ENCODE measurements at regions not wholly inside any gene's neighbourhood (a gene's known extent, or its start where the extent isn't known, plus 50 kb on each side); places are given as distances from the start of the nearest gene placed in this dataset.

DNA sequence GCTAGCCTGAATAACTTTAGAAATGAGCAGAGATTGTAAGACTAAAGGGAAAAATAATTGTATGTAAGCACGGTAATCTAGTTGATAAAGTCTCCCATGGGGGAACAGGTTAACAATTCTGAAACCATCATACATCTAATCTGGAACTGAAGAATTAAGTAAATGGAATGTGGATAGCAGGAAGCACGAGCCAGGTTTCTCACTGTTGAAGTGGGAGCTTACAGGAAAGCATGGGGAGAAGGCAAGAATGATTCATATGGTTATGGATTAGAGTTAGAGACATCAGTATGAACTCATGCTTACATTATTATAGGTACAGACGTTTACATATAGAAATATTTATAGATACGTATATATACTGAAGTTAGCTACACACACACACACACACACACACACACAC, 83.0 kb downstream of the LEPR start:
- Histone ChIP-seq H3K27me3 (ENCODE audit: low read length) (no peaks in the 10 kb centered on the region), H3K4me2 (ENCODE audit: low read depth, low read length, poor library complexity, severe bottlenecking) (no peak overlapping the region)

DNA sequence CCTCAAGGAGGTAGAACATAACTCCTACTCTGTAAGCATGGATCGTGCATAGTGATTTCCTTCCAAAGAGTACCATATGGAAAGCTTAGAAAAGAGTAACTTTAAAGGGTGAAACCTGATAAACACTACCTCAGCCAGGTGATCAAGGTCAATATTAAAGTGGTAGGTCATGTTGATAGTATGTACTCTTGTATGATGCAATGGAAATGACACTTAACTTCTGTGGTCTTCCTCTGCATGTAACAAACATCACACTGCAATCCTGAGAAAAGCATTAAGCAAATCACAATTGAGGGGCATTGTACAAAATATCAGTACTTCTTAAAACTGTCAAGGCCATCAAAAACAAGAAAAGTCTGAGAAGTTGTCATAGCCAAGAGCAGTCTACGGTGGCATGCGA, 83.8 kb downstream of the LEPR start:
- Histone ChIP-seq H3K4me2 (ENCODE audit: low read depth, low read length, poor library complexity, severe bottlenecking) (no peak overlapping the region), H4K20me1 (ENCODE audit: insufficient read depth, low read depth, low read length) (no peaks in the 10 kb centered on the region), H3K4me3 (ENCODE audit: low read length) (no peak overlapping the region), H3K4me1 (ENCODE audit: low read length) (no peaks in the 10 kb centered on the region), H3K36me3 (ENCODE audit: insufficient read depth, low read length) (no peaks in the 10 kb centered on the region), H3K27me3 (ENCODE audit: low read length) (no peaks in the 10 kb centered on the region), H3K9me2 (replicated peaks; ENCODE audit: insufficient read depth, low read length) (no peaks in the 10 kb centered on the region), H3K79me2 (ENCODE audit: low read length) (no peaks in the 10 kb centered on the region), H3K9me3 (ENCODE audit: low read length) (no peaks in the 10 kb centered on the region), H2AFZ (ENCODE audit: low read length) (no peak overlapping the region), H3K27ac (ENCODE audit: low read length) (no peak overlapping the region), H3K9ac (ENCODE audit: low read length) (no peak overlapping the region)
- no peak for DNase-seq

More for the DNA sequence above, 83.0 kb downstream of the LEPR start:
- H2AFZ ChIP-seq (ENCODE audit: low read length): no peak overlapping the region
- H3K9me2 ChIP-seq (replicated peaks; ENCODE audit: insufficient read depth, low read length): no peaks in the 10 kb centered on the region
- H3K4me1 ChIP-seq (ENCODE audit: low read length): no peaks in the 10 kb centered on the region
- DNase-seq: no peak
- no peak overlapping the region for H3K27ac ChIP-seq (ENCODE audit: low read length)
- no peaks in the 10 kb centered on the region for H3K36me3 ChIP-seq (ENCODE audit: insufficient read depth, low read length)
- no peaks in the 10 kb centered on the region for H3K79me2 ChIP-seq (ENCODE audit: low read length)
- H4K20me1 ChIP-seq (ENCODE audit: insufficient read depth, low read depth, low read length): no peaks in the 10 kb centered on the region
- H3K9me3 ChIP-seq (ENCODE audit: low read length): no peaks in the 10 kb centered on the region
- no peak overlapping the region for H3K9ac ChIP-seq (ENCODE audit: low read length)
- H3K4me3 ChIP-seq (ENCODE audit: low read length): no peak overlapping the region

DNA sequence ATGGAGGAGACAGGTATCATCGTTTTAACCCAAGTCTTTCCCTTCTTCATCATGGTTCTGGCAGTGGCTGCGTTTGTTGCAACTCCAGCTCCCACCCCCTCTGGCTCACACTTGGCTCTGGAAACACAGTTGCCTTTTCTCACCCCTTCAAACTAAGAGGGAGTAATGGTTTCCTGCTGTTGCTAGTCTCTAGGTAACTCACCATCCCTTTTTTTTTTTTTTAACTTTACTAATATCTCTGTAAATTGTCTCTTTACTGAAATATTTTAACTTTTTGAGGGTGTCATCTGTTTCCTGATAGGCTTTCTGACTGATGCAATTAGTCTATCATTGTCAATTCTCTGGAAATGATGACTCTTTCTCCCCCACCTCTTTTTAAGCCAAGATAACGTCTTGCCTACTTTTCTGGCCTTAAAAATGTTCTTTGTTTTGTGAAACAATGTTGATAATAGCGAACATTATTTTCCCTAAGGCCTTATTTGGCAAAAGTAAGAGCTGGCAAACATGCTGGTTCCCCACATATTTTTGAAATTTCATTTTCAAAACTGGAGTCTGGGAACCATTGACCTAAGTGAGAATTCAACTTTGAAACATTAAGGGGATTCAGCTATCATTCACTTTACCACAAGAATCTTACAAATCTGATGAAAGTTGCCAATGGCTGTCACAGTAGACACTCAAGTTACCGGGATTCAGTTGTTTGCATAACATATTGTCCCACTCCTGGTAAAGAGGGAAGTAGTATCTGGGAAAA, 85.3 kb downstream of the LEPR start:
- no peaks in the 10 kb centered on the region for H3K27me3 ChIP-seq (ENCODE audit: low read length)
- H3K9me2 ChIP-seq (replicated peaks; ENCODE audit: insufficient read depth, low read length): no peaks in the 10 kb centered on the region
- H3K9ac ChIP-seq (ENCODE audit: low read length): no peak overlapping the region
- H3K79me2 ChIP-seq (ENCODE audit: low read length): no peaks in the 10 kb centered on the region
- no peak overlapping the region for H3K4me2 ChIP-seq (ENCODE audit: low read depth, low read length, poor library complexity, severe bottlenecking)
- no peaks in the 10 kb centered on the region for H4K20me1 ChIP-seq (ENCODE audit: insufficient read depth, low read depth, low read length)
- H3K27ac ChIP-seq (ENCODE audit: low read length): no peak overlapping the region
- no peak for DNase-seq
- no peaks in the 10 kb centered on the region for H3K4me1 ChIP-seq (ENCODE audit: low read length)
- H2AFZ ChIP-seq (ENCODE audit: low read length): no peak overlapping the region
- H3K36me3 ChIP-seq (ENCODE audit: insufficient read depth, low read length): no peaks in the 10 kb centered on the region
- no peaks in the 10 kb centered on the region for H3K9me3 ChIP-seq (ENCODE audit: low read length)
- no peak overlapping the region for H3K4me3 ChIP-seq (ENCODE audit: low read length)

DNA sequence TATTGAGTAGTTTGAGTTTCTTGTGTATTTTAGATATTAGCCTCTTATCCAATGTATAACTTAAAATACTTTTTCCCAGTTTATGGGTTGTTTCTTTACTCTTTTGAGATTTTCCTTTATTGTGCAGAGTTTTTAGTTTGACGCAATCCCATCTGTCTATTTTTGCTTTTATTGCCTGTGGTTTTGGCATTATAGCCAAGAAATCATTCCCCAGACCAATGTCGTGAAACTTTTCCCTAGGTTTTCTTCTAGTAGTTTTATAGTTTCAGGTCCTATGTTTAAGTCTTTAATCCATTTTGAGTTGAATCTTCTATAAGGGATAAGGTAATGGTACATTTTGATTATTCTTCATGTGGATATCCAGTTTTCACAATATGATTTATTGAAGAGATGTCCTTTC, 87.6 kb downstream of the LEPR start:
- H3K27ac ChIP-seq (ENCODE audit: low read length): no peak overlapping the region
- H3K4me2 ChIP-seq (ENCODE audit: low read depth, low read length, poor library complexity, severe bottlenecking): no peak overlapping the region
- no peaks in the 10 kb centered on the region for H3K27me3 ChIP-seq (ENCODE audit: low read length)
- H3K9ac ChIP-seq (ENCODE audit: low read length): no peak overlapping the region
- DNase-seq: no peak
- no peaks in the 10 kb centered on the region for H3K79me2 ChIP-seq (ENCODE audit: low read length)
- H3K4me1 ChIP-seq (ENCODE audit: low read length): no peaks in the 10 kb centered on the region
- no peaks in the 10 kb centered on the region for H3K36me3 ChIP-seq (ENCODE audit: insufficient read depth, low read length)
- H4K20me1 ChIP-seq (ENCODE audit: insufficient read depth, low read depth, low read length): no peaks in the 10 kb centered on the region
- H2AFZ ChIP-seq (ENCODE audit: low read length): no peak overlapping the region
- no peaks in the 10 kb centered on the region for H3K9me3 ChIP-seq (ENCODE audit: low read length)
- H3K9me2 ChIP-seq (replicated peaks; ENCODE audit: insufficient read depth, low read length): no peaks in the 10 kb centered on the region
- no peak overlapping the region for H3K4me3 ChIP-seq (ENCODE audit: low read length)

DNA sequence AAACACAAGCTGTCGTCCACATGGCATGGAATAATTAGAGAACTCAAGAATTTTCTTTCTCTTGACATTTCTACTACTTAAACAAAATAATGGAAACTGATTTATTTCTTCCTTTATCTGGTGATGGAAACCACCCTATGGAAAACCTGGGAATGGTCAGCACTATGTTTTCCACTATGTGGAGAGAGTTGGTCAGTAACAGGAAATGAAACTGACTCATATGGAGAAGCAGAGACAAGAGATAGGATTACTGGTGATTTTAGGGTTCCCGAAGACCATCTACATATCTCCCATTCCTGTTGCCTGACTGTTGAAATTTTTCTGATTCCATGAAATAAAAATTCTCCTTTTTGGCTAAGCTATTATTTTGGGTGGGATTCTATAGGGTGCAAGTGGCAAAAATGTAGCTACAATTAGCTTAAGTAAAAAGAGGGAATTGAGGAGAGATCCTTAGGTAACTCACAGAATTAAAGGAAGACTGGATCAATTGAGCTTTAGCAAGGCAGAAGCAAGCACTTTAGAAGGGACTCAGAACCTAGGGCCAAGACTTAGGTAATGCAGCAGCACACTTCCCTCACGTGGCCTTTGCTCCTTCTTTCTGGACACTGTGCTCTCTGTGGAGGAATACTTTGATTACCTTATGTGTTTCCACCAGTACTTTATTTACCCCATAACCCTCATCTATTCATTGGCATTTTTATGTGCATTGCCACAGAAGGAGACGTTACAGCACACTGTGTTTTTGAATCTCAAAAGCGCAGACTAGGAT, 89.6 kb downstream of the LEPR start:
- no peaks in the 10 kb centered on the region for H3K27me3 ChIP-seq (ENCODE audit: low read length)
- no peak overlapping the region for H3K4me2 ChIP-seq (ENCODE audit: low read depth, low read length, poor library complexity, severe bottlenecking)
- H3K9me2 ChIP-seq (replicated peaks; ENCODE audit: insufficient read depth, low read length): no peaks in the 10 kb centered on the region
- H3K4me1 ChIP-seq (ENCODE audit: low read length): no peaks in the 10 kb centered on the region
- H3K9me3 ChIP-seq (ENCODE audit: low read length): no peaks in the 10 kb centered on the region
- H4K20me1 ChIP-seq (ENCODE audit: insufficient read depth, low read depth, low read length): no peaks in the 10 kb centered on the region
- H3K79me2 ChIP-seq (ENCODE audit: low read length): no peaks in the 10 kb centered on the region
- H3K9ac ChIP-seq (ENCODE audit: low read length): no peak overlapping the region
- no peak overlapping the region for H3K4me3 ChIP-seq (ENCODE audit: low read length)
- no peak overlapping the region for H2AFZ ChIP-seq (ENCODE audit: low read length)
- H3K27ac ChIP-seq (ENCODE audit: low read length): no peak overlapping the region
- H3K36me3 ChIP-seq (ENCODE audit: insufficient read depth, low read length): no peaks in the 10 kb centered on the region
- no peak for DNase-seq

DNA sequence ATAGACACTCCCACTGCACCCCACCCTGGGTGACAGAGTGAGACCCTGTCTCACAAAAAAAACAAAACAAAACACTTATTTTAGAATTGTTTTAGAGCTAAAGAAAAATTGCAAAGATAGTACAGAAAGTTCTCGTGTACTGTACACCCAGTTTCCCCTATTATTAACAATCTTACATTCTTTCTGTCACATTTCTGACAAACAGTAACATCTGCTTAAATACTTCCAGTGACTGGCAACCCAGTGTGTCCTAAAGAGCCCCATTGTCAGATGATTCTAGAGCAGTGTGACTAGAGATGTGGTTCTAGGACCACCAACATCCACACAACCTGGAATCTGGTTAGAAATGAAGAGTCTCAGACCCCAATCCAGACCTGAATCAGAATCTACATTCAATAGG, 90.5 kb downstream of the LEPR start:
- Histone ChIP-seq H3K9me2 (replicated peaks; ENCODE audit: insufficient read depth, low read length) (no peaks in the 10 kb centered on the region), H2AFZ (ENCODE audit: low read length) (no peak overlapping the region), H3K36me3 (ENCODE audit: insufficient read depth, low read length) (no peaks in the 10 kb centered on the region), H3K4me1 (ENCODE audit: low read length) (no peaks in the 10 kb centered on the region), H3K79me2 (ENCODE audit: low read length) (no peaks in the 10 kb centered on the region), H3K4me3 (ENCODE audit: low read length) (no peak overlapping the region), H3K9ac (ENCODE audit: low read length) (no peak overlapping the region), H3K27ac (ENCODE audit: low read length) (no peak overlapping the region), H3K9me3 (ENCODE audit: low read length) (no peaks in the 10 kb centered on the region), H3K4me2 (ENCODE audit: low read depth, low read length, poor library complexity, severe bottlenecking) (no peak overlapping the region), H3K27me3 (ENCODE audit: low read length) (no peaks in the 10 kb centered on the region), H4K20me1 (ENCODE audit: insufficient read depth, low read depth, low read length) (no peaks in the 10 kb centered on the region)
- no peak for DNase-seq

DNA sequence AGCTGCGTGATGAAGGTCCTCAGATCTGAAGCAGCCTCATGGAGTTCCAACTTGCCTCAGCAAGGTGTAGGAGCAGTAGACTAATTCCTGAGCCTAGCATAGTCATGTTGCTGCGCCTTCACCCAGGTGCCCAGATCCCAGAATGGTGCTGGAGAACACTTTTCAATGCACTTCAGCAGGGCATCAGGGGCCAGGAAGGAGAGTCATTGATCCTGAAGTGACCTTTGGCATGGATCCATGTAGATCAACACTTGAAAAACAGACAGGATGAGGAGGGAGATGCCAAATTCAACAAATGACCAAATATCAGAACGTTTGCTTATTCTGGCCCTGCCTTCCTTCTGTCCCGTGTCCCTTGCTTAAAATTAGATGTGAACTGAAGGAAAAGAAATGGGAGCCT, 91.9 kb downstream of the LEPR start:
- DNase-seq: no peak
- H3K4me3 ChIP-seq (ENCODE audit: low read length): no peak overlapping the region
- no peak overlapping the region for H3K9ac ChIP-seq (ENCODE audit: low read length)
- no peak overlapping the region for H2AFZ ChIP-seq (ENCODE audit: low read length)
- H3K36me3 ChIP-seq (ENCODE audit: insufficient read depth, low read length): no peaks in the 10 kb centered on the region
- no peaks in the 10 kb centered on the region for H3K9me3 ChIP-seq (ENCODE audit: low read length)
- no peak overlapping the region for H3K4me2 ChIP-seq (ENCODE audit: low read depth, low read length, poor library complexity, severe bottlenecking)
- no peaks in the 10 kb centered on the region for H3K27me3 ChIP-seq (ENCODE audit: low read length)
- no peaks in the 10 kb centered on the region for H3K79me2 ChIP-seq (ENCODE audit: low read length)
- H3K27ac ChIP-seq (ENCODE audit: low read length): no peak overlapping the region
- no peaks in the 10 kb centered on the region for H4K20me1 ChIP-seq (ENCODE audit: insufficient read depth, low read depth, low read length)
- H3K4me1 ChIP-seq (ENCODE audit: low read length): no peaks in the 10 kb centered on the region
- H3K9me2 ChIP-seq (replicated peaks; ENCODE audit: insufficient read depth, low read length): no peaks in the 10 kb centered on the region

DNA sequence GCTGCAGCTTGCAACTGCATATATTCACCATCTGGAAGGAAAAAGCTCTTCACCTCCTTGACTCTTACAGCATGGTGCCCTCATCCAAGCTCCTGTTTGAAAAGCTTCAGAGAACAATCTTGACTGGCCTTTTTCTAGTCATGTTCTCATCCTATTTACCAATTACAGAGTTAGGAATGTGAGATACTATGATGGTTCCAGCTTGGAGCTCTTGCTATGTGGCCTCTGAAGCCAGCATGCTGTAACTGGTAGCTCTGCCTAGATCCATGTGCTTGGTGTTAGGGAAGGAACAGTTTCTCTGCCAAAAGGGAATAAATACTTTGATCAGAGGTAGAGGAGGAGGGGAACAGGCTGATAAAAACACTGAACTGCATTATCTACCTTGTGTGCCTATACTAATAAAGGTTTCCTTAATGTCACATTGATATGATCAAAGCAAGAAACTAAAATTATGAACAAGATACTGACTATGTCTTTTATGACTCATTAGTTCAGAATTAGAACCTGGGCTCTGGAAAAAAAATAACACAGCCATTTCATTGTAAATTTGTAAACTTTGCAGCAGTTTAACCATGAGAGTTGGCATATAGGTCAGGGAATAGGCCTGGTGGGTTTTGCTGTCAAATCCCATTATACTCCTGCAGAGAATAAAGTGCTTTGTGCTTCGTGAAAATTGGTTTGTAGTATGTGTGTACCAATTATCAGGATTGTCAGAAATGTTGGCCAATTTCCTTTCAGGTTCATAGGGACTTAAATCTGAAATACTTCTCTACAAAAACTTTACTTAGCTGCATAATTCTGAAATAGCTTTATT, 92.7 kb downstream of the LEPR start:
- no peaks in the 10 kb centered on the region for H3K9me2 ChIP-seq (replicated peaks; ENCODE audit: insufficient read depth, low read length)
- no peak overlapping the region for H3K27ac ChIP-seq (ENCODE audit: low read length)
- H3K27me3 ChIP-seq (ENCODE audit: low read length): no peaks in the 10 kb centered on the region
- H3K9ac ChIP-seq (ENCODE audit: low read length): no peak overlapping the region
- no peak overlapping the region for H2AFZ ChIP-seq (ENCODE audit: low read length)
- H3K79me2 ChIP-seq (ENCODE audit: low read length): no peaks in the 10 kb centered on the region
- H3K4me3 ChIP-seq (ENCODE audit: low read length): no peak overlapping the region
- no peaks in the 10 kb centered on the region for H3K36me3 ChIP-seq (ENCODE audit: insufficient read depth, low read length)
- no peaks in the 10 kb centered on the region for H4K20me1 ChIP-seq (ENCODE audit: insufficient read depth, low read depth, low read length)
- DNase-seq: no peak
- no peaks in the 10 kb centered on the region for H3K4me1 ChIP-seq (ENCODE audit: low read length)
- no peaks in the 10 kb centered on the region for H3K9me3 ChIP-seq (ENCODE audit: low read length)
- no peak overlapping the region for H3K4me2 ChIP-seq (ENCODE audit: low read depth, low read length, poor library complexity, severe bottlenecking)

All from Karpas-422 (cell line).